Lower leg skin (tissue), 4 donors: ENCODE measurements at regions not wholly inside any gene's neighbourhood (a gene's known extent, or its start where the extent isn't known, plus 50 kb on each side); places are given as distances from the start of the nearest gene placed in this dataset.

ENCODE experiments used
- DNase-seq, 2 donors: peaks; one replicate each; pipeline ENCODE4 v3.0.0-alpha.2; 2019; ENCODE audit warnings: low spot score in 2 of 2
- H3K4me3 ChIP-seq: fragments of 200-600 bp; sonication (generic); 2 replicates; pipeline ENCODE4 v1.5.1; 2017; ENCODE audit warnings: mild to moderate bottlenecking, low read depth; ENCODE audit not compliant: poor library complexity, severe bottlenecking
- POLR2A ChIP-seq, 2 donors: fragments of 450-650 bp; IDR thresholded peaks; one replicate each; pipeline ENCODE4 v1.6.1; 2016 to 2017; ENCODE audit warnings: antibody characterized with exemption in 2 of 2, mild to moderate bottlenecking in 1 of 2, moderate library complexity in 1 of 2
- WGBS, 2 donors: methylation state at CpG; one replicate each; pipeline ENCODE4 v1.1.5; 2018; 5-methylcytosine and 5-hydroxymethylcytosine counted together
- intact Hi-C: fragments of 100-400 bp; cut with DNase I; formaldehyde crosslinking; loops from one replicate; pipeline ENCODE4 v1.15.0; 2023; ENCODE audit warnings: low total_unique reads
- TF ChIP-seq, protein P1 (sequence below), 3 donors: fragments of 450-650 bp; IDR thresholded peaks; one replicate each; pipeline ENCODE4 v1.5.1; 2016; ENCODE audit warnings: antibody characterized with exemption in 3 of 3, mild to moderate bottlenecking in 3 of 3, moderate library complexity in 2 of 3

DNA sequence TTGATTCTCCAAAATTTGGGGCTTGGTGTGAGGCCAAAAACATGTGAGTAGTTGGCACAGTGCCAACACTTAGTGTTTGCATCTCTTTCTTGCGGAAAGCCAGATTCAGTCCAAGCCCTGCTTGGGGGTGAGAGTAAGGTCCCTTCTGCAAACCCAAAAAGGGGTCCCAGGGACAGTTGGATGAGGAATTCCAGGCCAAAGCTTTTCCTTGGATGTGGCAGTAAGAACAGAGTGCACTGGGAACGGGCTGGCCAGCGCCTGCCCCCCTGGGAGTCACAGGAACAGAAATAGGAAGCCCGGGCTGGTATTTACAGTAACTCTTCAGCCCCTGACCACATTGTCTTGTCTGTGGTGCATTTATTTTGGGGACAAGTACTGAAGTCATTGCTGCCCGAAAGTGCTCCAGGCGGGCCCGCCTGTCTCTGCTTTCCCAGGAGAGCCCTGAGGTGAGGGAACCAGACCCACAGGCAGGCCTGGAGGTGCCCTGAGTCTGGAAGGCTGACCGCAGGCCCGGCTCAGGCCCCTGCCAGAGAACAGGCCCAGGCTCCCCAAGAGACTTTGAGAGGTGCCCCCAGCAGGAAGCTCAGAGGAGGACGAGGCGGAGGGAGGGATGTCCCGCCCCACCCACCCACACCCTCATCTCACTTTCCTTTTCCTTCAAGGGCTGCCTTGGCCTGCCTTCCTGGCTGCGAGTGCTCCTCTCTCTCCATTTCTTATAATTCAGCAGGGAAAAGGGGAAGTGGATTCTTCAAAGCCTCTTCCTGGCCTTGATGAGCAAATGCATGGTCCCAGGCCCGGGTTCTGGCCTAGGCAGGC, 218.4 kb downstream of the MAFB start:
- DNase-seq = no peak
- no peak overlapping the region for H3K4me3 ChIP-seq
- TF ChIP-seq, protein P1, sequence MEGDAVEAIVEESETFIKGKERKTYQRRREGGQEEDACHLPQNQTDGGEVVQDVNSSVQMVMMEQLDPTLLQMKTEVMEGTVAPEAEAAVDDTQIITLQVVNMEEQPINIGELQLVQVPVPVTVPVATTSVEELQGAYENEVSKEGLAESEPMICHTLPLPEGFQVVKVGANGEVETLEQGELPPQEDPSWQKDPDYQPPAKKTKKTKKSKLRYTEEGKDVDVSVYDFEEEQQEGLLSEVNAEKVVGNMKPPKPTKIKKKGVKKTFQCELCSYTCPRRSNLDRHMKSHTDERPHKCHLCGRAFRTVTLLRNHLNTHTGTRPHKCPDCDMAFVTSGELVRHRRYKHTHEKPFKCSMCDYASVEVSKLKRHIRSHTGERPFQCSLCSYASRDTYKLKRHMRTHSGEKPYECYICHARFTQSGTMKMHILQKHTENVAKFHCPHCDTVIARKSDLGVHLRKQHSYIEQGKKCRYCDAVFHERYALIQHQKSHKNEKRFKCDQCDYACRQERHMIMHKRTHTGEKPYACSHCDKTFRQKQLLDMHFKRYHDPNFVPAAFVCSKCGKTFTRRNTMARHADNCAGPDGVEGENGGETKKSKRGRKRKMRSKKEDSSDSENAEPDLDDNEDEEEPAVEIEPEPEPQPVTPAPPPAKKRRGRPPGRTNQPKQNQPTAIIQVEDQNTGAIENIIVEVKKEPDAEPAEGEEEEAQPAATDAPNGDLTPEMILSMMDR (IDR thresholded peaks at IDR 0.05) = no peak
- no peak for TF ChIP-seq POLR2A (IDR thresholded peaks at IDR 0.05)
- intact Hi-C loops = no loop called here
- WGBS, 2 donors = 70 to 78% methylated on average over 14 of the region's 14 CpGs

DNA sequence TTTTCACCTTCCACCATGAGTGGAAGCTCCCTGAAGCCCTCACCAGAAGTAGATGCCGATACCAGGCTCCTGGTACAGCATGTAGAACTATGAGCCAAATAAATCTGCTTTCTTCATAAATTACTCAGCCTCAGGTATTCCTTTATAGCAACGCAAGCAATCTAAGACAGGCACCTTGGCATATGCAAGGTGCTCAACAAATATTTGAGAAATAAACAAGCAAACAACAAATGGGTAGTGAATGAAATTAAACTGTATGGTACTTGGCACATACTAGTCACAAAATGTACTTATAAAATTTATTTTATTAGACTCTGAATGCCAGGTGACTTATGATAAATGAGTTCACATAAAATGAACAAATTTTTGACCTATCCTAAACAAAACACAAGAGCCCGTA, 220.3 kb downstream of the MAFB start:
- DNase-seq = no peak
- TF ChIP-seq POLR2A (IDR thresholded peaks at IDR 0.05) = no peak
- TF ChIP-seq, protein P1 (IDR thresholded peaks at IDR 0.05) = no peak
- intact Hi-C loops = no loop called here
- no peak overlapping the region for H3K4me3 ChIP-seq
- 90 to 96% methylated on average over 3 of the region's 3 CpGs for WGBS, 2 donors

DNA sequence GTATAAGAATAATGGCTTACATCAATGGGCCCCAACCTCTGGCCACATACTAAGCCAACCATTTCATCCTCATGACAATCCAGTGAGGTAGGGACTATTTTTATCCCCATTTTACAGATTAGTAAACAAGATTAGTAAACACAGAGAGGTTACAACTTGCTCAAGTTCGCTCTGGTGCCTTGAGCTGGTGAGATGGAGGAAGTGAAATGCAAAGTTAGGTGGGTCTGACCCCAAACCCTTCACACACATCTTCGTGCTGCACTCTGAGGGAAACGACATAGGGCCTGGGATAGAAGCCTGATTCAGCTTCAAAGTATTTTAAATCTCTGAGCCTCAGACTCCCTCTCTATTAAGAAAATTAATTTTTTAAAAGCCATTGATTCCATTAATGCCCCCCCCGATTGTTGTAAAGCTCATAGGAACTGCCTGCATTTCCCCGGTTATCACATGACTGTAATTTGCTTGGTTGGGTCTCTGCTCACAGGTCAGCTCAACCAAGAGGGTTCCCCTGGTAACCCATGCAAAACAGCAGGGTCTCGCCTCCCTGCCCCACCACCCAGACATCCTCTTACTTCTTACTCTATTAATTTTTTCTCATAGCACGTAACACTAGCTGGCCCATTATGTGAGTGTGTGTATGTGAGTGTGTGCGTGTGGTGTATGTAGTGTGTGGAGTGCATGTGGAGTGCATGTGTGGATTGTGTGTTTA, 221.2 kb downstream of the MAFB start:
- WGBS, 2 donors = 92 to 96% methylated on average over 8 of the region's 8 CpGs
- TF ChIP-seq, protein P1 (IDR thresholded peaks at IDR 0.05) = no peak
- no peak for TF ChIP-seq POLR2A (IDR thresholded peaks at IDR 0.05)
- intact Hi-C loops = no loop called here
- no peak for DNase-seq
- no peak overlapping the region for H3K4me3 ChIP-seq

DNA sequence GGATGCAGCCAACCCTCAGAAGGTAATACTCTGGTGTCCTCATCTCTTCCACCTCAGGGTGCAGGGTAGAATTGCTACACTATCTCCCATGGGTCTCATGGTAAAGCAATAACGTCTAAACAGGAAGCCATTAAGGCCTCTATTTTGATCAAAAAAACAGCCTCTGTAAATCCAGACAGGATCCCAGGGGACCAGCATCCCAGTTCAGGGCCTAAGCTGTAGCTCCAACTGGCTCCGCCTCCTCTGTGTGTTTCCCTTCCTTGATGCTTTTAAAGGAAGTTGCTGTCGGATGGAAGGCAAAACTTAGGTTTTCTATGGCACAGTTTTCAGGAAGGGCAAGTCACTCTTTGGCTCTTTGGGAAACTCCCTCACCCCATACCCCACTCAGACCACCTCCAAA, 222.0 kb downstream of the MAFB start:
- DNase-seq = no peak
- TF ChIP-seq POLR2A (IDR thresholded peaks at IDR 0.05) = no peak
- TF ChIP-seq, protein P1 (IDR thresholded peaks at IDR 0.05) = no peak
- 62 to 72% methylated on average over 3 of the region's 3 CpGs for WGBS, 2 donors
- no peak overlapping the region for H3K4me3 ChIP-seq
- intact Hi-C loops = no loop called here

DNA sequence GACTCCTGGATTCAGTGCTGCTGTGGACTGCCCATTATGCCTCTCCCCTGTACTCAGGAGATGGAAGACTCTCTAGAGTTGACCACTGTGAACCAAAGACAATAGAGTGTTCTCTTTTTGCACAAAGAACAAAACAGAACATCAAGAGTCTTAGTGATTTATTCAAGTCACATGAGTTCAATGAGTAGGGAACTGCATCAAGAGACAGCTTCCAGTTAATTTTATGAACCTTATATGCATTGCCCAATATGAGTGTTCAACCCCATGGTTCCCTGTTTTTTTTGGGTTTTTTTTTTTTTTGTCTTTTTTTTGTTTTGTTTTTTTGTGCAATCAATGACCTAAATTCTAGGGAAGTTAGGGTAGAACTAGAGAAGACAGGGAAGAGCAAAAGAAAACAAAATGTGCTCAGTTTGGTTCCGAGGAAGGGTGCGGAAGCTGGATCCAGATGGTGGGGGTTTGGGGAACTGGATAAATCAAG, 224.3 kb downstream of the MAFB start:
- 91 to 92% methylated on average over 2 of the region's 2 CpGs for WGBS, 2 donors
- TF ChIP-seq, protein P1 (IDR thresholded peaks at IDR 0.05) = no peak
- TF ChIP-seq POLR2A (IDR thresholded peaks at IDR 0.05) = no peak
- intact Hi-C loops = no loop called here

More for the DNA sequence above, 224.3 kb downstream of the MAFB start:
- DNase-seq = no peak
- H3K4me3 ChIP-seq = no peak overlapping the region
